ENCODE measurements at regions not wholly inside any gene's neighbourhood (a gene's known extent, or its start where the extent isn't known, plus 50 kb on each side); places are given as distances from the start of the nearest gene placed in this dataset.
A peak's percentile ranks its signal among the peaks of the same experiment; 100 is the strongest.
"Not testable (repeated sequence)": the region's sequence is repeated elsewhere in the genome, so short reads cannot be mapped to it uniquely, and the experiment has no call there.

DNA sequence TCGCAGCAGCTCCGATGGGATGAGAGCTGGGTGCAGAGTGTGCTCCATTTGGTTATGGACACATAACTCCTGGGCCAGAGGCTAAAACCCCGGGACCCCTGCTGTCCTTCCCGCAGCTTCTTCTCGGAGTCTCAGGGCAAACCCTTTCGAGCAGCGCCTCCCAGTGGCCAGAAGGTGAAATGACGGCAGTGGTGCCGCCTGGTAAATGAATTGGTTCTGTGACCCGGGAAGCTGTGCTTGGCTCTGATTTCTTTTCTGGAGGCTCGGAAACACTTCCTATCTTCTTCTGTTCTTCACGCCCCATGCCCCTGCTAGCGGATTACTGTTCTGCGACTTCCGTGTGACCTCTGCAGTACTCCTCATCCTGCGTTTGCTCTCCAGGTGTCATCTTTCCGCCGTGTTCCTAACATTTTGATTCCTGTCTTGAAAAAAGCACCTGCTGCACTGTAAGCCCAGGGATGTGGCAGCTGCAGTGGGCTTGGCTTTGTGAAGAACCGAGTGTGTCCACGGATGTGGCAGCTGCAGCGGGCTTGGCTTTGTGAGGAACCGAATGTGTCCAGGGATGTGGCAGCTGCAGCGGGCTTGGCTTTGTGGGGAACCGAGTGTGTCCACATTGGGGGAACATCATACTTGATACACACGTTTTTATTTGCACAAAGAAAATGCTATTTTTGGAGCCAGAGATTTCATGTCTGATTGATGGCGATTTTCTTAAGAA is 118.0 kb upstream of the ALDH3B2 start:
- intact Hi-C loops (cut with DNase I); ATAC-seq (ENCODE audit: poor library complexity): not testable (repeated sequence)
- DNase-seq = peak; percentile 64

DNA sequence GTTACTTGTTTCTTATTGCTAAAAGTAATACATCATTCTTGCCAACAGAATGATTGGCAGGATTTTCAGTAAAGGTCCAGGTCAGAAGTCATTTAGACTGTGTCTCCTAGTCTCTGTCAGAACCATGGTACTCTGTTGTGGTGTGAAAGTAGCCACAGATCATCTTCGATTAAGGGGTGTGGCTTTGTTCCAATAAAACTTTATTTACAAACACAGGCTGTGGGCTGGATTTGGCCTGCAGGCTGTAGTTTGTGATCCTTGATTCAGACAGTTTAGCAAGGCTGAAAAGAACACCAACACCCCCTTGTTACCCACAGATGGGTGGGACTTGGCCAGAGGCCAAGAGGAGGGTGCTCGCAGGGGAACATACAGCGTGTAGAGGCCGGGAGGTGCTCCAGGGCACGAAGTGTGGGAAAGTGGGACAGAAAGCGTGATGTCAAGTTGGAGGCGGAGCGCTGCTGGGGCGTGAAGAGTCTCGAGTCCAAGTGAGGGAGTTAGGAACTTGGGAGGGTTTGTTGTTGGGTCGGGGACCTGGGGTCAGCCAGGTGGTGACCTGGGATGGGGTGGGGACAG is 117.3 kb upstream of the ALDH3B2 start:
- intact Hi-C loops (cut with DNase I); DNase-seq; ATAC-seq (ENCODE audit: poor library complexity): not testable (repeated sequence)

DNA sequence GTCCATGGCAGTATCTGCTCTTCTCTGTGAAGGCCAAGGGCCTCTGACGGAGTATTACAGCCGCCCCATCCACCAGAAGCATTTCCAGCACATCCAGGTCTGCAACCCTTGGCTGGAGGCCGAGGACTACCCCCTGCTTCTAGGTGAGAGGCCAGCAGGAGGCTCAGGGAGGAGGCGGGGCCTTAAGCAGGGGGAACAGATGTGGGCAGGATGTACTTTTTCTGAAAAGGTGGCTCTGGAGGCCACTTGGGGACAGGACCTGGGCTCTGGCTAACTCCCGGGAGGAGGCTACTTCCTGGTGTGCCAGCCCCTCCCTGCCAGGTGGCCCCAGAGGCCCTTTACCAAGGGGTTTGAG is 113.9 kb upstream of the ALDH3B2 start:
- intact Hi-C loops (cut with DNase I); ATAC-seq (ENCODE audit: poor library complexity); DNase-seq: not testable (repeated sequence)

DNA sequence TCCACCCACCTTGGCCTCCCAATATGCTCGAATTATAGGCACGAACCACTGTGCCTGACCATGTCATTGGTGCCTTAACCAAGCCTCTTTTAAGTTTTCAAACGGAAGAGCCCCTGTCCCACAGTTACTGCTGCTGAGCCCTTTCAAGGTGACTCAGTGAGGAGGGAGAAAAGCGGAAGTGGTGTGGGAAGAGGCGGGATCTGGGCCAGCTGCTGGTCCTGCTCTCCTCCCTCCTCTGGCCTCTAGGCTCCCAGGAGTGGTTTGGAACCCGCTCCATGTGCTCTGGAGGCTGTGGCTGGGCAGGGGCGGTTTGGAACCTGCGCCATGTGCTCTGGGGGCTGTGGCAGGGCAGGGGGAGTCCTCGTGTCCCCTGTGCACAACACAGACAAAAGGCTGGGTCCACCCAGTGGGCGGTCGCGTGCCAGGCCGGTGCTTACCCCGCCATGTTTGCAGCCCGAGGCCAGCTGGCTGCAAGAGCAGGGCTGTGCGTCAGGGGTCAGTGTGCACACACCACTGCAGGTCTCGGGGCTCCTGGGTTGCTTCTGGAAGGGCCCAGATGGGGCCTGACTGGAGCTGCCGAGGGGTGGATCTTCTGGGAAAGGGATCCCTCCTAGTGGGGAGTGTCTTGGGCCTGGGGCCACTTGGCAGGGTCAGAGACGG is 113.4 kb upstream of the ALDH3B2 start:
- ATAC-seq (ENCODE audit: poor library complexity); DNase-seq; intact Hi-C loops (cut with DNase I): not testable (repeated sequence)

DNA sequence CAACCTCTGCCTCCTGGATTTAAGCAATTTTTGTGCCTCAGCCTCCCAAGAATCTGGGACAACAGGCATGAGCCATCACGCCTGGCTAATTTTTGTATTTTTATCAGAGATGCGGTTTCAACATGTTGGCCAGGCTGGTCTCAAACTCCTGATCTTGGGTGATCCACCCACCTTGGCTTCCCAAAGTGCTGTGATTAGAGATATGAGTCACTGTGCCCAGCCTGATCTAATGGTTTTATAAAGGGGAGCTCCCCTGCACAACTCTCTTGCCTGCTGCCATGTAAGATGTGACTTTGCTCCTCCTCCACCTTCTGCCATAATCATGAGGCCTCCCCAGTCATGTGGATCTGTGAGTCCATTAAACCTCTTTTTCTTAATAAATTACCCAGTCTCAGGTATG is 107.5 kb upstream of the ALDH3B2 start:
- DNase-seq; intact Hi-C loops (cut with DNase I); ATAC-seq (ENCODE audit: poor library complexity): not testable (repeated sequence)

DNA sequence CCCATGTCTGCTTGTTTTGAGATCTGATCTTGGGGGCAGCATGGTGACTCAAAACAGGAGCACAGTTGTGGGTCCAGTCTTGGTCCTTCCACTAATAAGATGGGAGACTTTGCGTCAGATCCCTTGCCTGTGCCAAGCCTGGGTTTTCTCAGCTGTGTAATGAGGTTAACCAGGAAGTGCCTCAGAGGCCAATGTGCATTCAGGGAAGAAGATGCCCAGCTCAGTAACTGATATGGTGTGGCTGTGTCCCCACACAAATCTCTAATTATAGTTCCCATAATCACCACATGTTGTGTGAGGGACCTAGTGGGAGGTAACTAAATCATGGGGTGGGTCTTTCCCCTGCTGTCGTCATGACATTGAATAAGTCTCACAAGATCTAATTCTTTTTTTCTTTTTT is 107.1 kb upstream of the ALDH3B2 start:
- ATAC-seq (ENCODE audit: poor library complexity) = not testable (repeated sequence)

DNA sequence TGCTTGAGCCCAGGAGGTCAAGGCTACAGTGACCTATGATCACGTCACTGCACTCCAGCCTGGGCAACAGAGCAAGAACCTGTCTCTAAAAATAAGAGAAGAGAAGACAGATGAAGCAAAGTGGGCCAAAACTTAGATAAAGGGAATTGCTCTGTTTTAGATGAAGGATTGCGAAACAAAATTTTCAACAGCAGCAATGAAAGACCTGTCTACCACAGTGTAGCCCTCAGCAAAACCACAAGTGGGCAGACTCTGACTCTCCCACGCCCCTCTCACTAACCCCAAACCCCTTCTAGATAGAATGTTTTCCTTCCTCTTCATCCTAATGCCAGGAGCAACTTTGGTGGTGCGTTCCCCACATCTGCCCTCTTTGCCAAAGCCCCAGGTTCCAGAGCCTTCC is 105.6 kb upstream of the ALDH3B2 start:
- DNase-seq (no peak), ATAC-seq (ENCODE audit: poor library complexity) (no peak)
- intact Hi-C loops (cut with DNase I) = no loop called here

More for the DNA sequence above, 107.1 kb upstream of the ALDH3B2 start:
- DNase-seq; intact Hi-C loops (cut with DNase I): not testable (repeated sequence)

DNA sequence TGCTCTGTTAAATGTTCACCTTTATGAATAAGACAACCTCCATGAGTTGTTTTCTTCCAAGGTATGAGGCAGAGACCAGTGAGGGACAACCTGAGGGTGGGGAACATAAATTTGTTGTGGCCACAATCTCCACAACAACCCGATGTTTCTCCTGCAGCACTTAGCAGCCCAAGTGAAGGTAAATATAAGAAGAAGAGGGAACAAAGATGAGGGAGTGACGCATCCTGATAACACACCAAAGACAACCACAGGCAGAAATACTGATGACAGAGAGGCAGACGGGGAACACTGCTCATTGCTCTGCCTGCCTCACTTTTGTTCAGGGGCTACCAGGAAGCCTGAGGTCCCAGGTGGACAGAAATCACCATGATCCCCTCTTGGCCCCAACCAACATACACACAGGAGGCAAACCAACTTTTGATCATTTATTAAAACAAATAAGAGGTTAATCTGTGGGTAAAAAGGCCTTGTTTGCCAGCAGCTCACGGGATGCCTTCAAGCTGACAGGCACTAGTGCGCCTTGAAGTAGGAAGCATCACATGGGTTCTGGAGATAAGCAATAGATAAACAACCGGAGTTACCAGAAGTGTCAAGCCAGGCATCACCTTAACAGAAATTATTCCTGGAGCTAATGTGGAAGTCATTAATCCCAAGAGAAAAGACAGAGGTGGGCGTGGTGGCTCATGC is 104.9 kb upstream of the ALDH3B2 start:
- intact Hi-C loops (cut with DNase I); ATAC-seq (ENCODE audit: poor library complexity); DNase-seq: not testable (repeated sequence)

DNA sequence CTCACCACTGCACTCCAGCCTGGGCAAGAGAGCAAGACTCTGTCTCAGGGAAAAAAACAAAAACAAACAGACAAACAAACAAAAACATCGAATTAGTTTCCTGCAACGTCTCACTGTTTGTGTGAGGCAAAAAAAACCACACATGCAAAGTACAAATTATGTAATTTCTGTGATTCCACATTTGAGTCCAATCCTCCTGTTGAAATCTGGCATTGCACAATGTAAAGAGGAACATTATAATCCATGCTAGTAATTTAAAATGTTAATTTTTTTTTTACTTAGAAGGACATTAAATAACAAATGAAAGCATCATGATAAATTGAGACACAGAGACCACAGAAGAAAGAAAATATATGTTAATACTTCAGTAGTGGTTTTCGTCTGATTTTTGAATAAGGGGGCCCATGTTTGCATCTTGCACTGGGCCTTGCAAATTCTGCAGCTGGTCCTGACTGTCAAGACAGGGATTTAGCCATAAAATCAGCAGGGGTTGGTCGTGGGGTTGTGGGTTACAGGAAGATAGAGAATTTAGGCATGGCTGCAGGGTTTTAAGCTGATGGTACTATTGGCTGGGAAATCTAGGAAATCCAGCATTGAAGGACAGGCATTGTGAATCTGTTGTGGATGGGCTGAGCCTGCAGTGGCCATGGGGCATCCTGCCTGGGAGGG is 102.6 kb upstream of the ALDH3B2 start:
- ATAC-seq (ENCODE audit: poor library complexity) (no peak), DNase-seq (no peak)
- intact Hi-C loops (cut with DNase I) = no loop called here

DNA sequence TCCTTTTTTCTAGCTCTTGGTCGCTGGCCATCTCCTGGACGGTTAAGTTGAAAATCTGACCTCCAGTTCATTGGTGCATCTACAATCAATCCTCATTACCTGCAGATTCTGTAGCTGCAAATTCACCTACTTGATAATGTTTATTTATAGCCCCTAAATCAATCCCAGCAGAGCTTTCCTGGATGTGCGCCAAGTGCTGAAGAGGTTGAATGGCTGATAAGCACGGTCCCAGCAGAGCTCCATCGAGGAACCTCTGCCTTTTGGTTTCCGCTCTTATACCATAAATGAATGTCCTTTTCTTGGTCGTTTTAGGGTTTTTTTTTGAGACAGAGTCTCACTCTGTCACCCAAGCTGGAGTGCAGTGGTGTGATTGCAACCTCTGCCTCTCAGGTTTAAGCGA is 99.8 kb upstream of the ALDH3B2 start:
- DNase-seq = peak; percentile 61
- peak; percentile 53 for ATAC-seq (ENCODE audit: poor library complexity)
- intact Hi-C loops (cut with DNase I) = not testable (repeated sequence)

DNA sequence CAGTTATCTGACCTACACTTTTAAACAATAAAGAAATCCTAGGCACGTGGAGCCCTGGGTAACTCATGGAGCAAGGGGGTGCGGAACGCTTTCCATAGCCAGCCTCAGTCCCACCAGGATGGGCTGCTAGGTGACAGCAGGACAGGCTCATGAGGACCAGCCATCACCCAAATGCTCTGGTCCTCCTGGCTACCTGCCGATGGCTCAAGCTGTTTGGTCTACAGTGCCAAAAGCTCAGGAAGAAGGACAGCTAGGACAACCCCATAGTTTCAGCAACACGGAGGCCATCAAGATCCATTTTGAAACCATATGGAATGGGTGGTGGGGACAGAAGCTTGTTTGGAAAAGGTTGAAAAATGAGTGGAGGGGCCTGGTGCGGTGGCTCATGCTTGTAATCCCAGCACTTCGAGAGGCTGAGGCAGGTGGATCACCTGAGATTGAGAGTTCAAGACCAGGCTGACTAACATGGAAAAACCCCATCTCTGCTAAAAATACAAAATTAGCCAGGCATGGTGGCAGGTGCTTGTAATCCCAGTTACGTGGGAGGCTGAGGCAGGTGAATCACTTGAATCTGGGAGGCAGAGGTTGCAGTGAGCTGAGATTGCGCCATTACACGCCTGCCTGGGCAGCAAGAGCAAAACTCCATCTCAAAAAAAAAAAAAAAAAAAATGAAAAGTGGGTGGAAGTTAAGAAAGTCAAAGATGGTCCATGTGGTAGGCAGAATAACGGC is 93.7 kb upstream of the ALDH3B2 start:
- DNase-seq; intact Hi-C loops (cut with DNase I); ATAC-seq (ENCODE audit: poor library complexity): not testable (repeated sequence)

DNA sequence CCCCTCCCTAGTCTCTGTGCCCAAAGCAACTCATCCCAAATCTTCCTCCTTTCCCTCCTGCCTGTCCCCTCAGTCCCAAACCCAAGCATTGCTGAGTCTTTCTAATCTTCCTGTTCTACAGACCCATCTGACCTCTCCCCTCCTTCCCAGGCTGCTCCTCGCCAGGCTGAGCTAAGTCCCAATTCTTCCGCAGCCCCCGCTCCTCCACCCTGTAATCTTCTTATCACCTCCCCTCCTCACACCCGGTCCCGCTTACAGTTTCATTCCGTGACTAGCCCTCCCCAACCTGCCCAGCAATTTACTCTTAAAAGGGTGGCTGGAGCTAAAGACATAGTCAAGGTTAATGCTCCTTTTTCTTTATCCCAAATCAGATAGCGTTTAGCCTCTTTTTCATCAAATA is 86.8 kb upstream of the ALDH3B2 start:
- DNase-seq; ATAC-seq (ENCODE audit: poor library complexity); intact Hi-C loops (cut with DNase I): not testable (repeated sequence)

DNA sequence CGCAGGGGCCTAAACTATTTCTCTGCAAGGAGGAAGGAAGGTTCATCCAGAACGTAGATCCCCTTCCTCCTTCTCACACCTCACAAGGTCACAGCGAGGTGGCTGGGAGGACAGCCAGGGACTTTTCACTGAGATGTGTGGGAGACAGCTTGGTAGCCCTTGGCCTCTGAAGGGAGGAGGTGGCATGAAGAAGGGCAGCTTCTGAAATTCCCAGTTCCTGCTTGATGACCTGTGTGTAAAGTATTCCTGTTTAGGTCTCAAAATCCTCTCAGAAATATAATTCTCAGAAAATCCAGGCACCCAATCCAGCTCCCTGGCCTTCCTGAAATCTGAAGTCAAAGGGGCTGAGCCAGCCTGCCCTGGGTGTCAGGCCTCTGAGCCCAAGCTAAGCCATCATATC is 84.9 kb upstream of the ALDH3B2 start:
- DNase-seq; intact Hi-C loops (cut with DNase I); ATAC-seq (ENCODE audit: poor library complexity): not testable (repeated sequence)

DNA sequence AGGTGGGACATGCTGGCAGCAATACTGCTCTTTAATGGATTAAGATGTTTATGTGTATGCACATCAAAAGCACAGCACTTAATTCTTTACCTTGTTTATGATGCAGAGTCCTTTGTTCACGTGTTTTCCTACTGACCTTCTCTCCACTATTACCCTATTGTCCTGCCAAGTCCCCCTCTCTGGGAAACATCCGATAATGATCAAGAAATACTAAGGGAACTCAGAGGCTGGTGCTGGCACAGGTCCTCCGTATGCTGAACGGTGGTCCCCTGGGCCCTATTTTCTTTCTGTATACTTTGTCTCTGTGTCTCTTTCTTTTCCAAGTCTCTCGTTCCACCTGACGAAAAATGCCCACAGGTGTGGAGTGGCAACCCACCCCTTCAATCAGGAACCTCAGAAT is 84.0 kb upstream of the ALDH3B2 start:
- intact Hi-C loops (cut with DNase I) = not testable (repeated sequence)

DNA sequence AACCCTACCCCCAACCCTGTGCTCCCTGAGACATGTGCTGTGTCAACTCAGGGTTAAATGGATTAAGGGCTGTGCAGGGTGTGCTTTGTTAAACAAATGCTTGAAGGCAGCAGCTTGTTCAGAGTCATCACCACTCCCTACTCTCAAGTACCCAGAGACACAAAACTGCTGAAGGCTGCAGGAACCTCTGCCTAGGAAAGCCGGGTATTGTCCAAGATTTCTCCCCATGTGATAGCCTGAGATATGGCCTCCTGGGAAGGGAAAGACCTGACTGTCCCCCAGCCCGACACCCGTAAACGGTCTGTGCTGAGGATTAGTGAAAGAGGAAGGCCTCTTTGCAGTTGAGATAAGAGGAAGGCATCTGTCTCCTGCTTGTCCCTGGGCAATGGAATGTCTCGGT is 83.6 kb upstream of the ALDH3B2 start:
- DNase-seq; intact Hi-C loops (cut with DNase I); ATAC-seq (ENCODE audit: poor library complexity): not testable (repeated sequence)

More for the DNA sequence above, 84.0 kb upstream of the ALDH3B2 start:
- ATAC-seq (ENCODE audit: poor library complexity); DNase-seq: not testable (repeated sequence)

DNA sequence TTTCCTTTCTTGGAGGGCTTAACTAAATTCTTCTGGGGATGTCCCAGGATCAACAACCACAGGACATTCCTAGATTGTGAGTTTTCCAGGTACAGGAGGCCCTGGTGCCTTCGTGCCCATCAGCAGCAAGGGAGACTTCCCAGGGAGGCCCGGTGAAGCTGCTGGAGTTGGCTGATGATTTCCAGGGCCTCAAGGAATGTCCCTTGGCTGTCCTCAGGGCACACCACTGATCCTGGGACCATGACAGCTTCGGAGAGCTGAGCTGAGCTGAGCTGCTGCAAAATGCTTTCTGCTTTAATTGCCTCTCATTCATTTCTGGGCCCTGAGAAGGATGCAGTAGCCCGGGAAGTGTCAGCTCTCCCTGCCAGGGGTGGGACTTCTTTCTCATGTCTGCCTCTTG is 79.4 kb upstream of the ALDH3B2 start:
- ATAC-seq (ENCODE audit: poor library complexity); DNase-seq; intact Hi-C loops (cut with DNase I): not testable (repeated sequence)

DNA sequence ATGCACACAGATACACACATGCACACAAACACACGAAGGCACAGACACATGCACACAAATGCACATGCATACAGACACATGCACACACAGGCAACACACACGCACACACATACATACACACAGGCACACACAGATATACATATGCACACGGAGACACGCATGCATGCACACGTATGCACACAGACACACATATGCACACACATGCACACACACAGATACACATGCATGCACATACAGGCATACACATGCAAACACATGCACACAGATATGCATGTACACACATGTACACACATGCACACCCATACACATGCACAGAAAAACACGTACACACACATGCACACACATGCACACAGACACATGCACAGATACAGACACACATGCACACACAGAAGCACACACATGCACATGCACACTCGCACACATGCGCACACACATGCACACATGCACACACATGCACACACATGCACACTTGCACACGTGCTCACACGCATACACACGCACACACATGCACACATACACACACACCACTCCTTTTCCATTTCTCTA is 70.8 kb upstream of the ALDH3B2 start:
- intact Hi-C loops (cut with DNase I) = no loop called here
- ATAC-seq (ENCODE audit: poor library complexity) = no peak
- no peak for DNase-seq

DNA sequence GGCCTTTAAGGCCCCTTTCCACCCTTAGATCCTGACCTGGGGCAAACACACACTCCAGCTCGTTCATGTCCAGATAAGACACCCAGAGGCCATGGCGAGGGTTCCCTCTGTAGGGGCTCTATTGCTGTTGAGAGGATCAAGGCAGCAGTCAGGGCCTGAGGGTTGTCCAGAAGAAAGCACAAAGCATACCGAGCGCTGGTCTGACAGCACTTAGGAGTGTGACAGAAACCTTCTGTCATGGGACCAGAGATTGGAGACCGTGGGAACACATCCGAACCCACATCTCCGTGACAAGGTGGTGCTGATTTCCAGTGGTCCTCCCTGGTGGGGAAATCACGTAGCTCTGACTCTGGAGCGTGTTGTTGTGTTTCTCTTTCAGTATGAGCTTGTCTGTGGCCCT is 69.8 kb upstream of the ALDH3B2 start:
- intact Hi-C loops (cut with DNase I); ATAC-seq (ENCODE audit: poor library complexity); DNase-seq: not testable (repeated sequence)
